Astrocyte of the spinal cord (primary cell): ENCODE measurements at regions not wholly inside any gene's neighbourhood (a gene's known extent, or its start where the extent isn't known, plus 50 kb on each side); places are given as distances from the start of the nearest gene placed in this dataset.
"Not testable (repeated sequence)": the region's sequence is repeated elsewhere in the genome, so short reads cannot be mapped to it uniquely, and the experiment has no call there.

Source experiments
- DNase-seq: peaks from one replicate; pipeline ENCODE4 v3.0.0; 2011; ENCODE audit warnings: low read depth, low spot score
- H3K4me3 ChIP-seq: 2 replicates; pipeline ENCODE4 v1.5.1; 2011; ENCODE audit warnings: low read depth, mild to moderate bottlenecking, low read length, moderate library complexity
- in situ Hi-C: cut with HindIII; loops from 2 replicates; pipeline ENCODE4 v1.10.0; 2017; ENCODE audit warnings: low sequenced_read_pairs
- TF ChIP-seq, protein P1 (sequence below): IDR thresholded peaks from 2 replicates; pipeline ENCODE4 v1.5.1; 2012; ENCODE audit warnings: low read depth, mild to moderate bottlenecking, low read length, inconsistent platforms

DNA sequence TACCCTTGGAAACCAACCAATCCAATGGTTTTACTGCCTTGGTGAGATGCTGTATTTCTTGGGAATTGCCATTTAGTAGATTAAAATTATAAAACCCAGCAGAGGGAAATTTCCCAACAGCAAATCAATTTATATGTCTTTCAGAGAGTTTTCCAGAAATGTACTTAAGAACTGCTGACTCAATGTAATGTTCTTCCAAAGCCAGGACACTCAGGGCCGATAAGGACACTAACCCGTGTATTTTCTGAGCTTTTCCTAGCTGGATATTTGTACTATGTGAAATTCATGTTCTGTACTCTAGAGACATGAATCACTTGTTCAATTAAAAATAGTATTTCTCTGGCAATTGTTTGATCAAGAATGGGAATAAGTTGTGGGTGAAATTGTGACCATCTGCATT is 121.4 kb downstream of the KCNJ2 start:
- H3K4me3 ChIP-seq: no peak overlapping the region
- in situ Hi-C loops: no loop called here
- TF ChIP-seq, protein P1, sequence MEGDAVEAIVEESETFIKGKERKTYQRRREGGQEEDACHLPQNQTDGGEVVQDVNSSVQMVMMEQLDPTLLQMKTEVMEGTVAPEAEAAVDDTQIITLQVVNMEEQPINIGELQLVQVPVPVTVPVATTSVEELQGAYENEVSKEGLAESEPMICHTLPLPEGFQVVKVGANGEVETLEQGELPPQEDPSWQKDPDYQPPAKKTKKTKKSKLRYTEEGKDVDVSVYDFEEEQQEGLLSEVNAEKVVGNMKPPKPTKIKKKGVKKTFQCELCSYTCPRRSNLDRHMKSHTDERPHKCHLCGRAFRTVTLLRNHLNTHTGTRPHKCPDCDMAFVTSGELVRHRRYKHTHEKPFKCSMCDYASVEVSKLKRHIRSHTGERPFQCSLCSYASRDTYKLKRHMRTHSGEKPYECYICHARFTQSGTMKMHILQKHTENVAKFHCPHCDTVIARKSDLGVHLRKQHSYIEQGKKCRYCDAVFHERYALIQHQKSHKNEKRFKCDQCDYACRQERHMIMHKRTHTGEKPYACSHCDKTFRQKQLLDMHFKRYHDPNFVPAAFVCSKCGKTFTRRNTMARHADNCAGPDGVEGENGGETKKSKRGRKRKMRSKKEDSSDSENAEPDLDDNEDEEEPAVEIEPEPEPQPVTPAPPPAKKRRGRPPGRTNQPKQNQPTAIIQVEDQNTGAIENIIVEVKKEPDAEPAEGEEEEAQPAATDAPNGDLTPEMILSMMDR: no peak
- no peak for DNase-seq

DNA sequence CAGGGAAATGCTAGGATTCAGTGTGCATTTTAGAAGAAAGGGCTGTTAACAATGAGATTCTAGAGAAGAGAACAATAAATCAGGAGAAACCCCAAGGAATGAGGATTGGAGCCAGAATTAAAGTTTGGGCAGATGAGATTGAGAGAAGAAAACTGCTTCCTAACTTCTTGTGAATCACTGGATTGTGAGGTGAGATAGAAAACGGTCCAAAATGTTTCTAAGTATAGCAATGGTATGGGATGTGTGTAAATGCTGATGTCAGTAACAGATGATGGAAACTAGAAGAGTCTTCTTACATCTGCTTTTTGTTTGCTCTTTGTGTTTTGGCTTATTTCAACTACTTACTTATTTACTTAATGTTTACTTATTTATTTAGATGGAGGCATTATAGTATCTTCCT is 123.0 kb downstream of the KCNJ2 start:
- in situ Hi-C loops: no loop called here
- no peak overlapping the region for H3K4me3 ChIP-seq
- TF ChIP-seq, protein P1: no peak
- DNase-seq: no peak

DNA sequence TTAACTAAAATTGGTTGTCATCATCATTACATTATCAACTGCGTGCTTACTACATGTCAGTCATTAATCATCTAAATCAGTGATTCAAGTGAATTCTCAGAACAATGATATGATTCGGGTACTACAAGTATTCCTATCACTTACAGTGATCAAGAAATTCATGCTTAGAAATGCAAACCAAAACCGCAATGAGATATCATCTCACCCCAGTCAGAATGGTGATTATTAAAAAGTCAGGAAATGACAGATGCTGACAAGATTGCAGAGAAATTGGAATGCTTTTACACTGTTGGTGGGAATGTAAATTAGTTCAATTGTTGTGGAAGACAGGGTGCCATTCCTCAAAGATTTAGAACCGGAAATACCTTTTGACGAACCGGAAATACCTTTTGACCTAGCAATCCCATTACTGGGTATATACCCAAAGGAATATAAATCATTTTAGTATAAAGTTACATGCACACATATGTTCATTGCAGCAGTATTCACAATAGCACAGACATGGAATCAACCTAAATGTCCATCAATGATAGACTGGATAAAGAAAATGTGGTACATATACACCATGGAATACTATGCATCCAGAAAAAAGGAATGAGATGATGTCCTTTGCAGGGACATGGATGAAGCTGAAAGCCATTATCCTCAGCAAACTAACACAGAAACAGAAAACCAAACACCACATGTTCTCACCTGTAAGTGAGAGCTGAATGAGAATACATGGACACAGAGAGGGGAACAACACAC is 124.4 kb downstream of the KCNJ2 start:
- DNase-seq, in situ Hi-C loops, H3K4me3 ChIP-seq: not testable (repeated sequence)

DNA sequence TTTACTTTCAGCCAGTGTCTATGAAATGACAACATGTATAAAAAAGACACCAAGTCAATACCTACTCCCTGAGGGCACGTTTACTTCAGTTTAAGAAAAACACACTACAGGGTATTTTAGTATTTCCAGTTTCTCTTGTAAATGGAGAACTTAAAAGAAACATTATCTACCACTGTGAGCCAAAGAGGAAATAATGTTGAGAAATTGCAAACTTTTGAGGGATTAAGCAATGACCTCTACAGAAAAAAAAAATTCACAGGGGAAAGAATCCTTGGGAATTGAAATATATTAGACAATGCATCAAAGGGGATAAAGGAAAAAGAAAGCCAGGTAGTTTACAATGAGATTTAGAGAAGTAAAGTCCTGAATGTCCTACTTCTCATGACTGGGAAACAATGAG is 126.0 kb downstream of the KCNJ2 start:
- no peak for DNase-seq
- TF ChIP-seq, protein P1: no peak
- in situ Hi-C loops: no loop called here
- H3K4me3 ChIP-seq: no peak overlapping the region

DNA sequence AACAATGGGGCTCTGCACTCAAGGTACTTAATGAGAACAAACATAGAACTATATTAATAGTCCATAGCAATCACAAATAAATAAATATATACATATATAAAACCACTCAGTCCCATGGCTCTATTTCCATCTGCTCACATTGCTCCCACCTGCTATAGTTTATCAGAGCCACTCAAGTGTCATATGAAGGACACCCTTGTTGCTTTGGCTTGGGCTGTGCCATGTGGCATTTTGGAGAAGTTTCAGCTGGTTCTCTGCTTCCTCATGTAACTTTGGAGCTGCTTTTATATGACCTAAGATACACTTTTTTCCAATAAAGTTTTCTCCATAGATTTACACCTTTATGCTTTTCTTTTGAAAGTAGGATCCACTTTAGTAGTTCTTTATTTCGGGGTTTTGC is 126.4 kb downstream of the KCNJ2 start:
- H3K4me3 ChIP-seq: no peak overlapping the region
- TF ChIP-seq, protein P1: no peak
- in situ Hi-C loops: no loop called here
- no peak for DNase-seq

DNA sequence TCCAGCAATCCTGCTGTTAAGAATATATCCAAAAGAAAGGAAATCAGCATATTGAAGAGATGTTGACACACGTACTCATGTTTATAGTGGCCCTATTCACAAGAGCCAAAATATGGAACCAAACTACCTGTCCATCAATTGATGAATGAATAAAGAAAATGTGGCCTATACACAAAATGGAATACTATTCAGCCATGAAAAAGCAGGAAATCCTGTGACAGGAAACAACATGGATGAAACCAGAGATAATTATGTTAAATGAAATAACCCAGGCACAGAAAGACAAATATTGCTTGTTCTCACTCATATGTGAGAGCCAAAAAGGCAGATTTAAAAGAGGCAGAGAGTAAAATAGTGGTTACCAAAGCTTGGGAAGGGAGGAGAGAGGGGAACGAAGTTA is 127.1 kb downstream of the KCNJ2 start:
- DNase-seq: no peak
- H3K4me3 ChIP-seq: no peak overlapping the region
- in situ Hi-C loops: no loop called here
- TF ChIP-seq, protein P1: no peak

DNA sequence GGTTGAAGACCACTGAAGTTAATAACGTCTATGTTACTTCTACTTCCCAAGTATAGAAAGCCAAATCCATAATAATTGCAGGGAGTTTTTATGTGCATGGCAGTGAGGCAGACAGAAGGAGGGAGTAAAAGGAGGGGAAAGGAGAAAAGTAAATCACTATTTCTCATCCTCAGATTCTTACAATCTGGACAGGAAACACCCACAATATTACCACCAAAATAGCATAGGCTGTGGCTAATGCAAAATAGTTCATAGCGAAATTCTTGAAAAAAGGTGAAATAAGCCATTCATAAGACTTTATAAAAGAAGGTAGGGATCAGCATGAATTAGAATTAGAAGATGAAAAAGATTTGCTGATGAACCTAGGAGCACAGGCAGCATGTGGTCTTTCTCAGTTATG is 128.1 kb downstream of the KCNJ2 start:
- no peak for DNase-seq
- TF ChIP-seq, protein P1: no peak
- H3K4me3 ChIP-seq: no peak overlapping the region
- in situ Hi-C loops: no loop called here
